ENCODE measurements at regions not wholly inside any gene's neighbourhood (a gene's known extent, or its start where the extent isn't known, plus 50 kb on each side); places are given as distances from the start of the nearest gene placed in this dataset.

DNA sequence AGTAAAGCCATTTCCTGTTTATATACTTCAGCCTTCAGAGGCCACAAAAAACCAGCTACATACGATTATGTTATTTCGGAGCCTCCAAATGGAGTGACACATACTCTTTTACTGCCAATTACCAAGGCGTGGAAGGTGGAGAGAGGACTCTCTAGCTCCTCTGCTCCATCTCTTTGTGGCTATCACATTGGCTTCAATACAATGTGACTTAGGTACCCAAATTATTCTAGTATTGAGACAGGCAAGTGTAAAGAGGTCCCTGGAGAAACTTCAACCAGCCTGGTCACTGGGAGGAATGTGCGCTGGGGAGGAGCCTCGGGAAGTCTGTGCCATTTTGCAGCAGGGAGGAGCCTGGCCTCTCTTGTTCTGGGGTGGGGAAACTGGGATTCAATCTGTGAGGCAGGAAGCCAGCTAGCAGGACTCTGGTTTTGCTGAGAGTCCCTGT is 85.8 kb upstream of the TAS2R1 start:
- TF ChIP-seq POLR2A (IDR thresholded peaks at IDR 0.05) (no peak), CTCF (IDR thresholded peaks at IDR 0.05) (no peak), POLR2AphosphoS5 (IDR thresholded peaks at IDR 0.05; ENCODE audit: insufficient read depth in 1 of 2, low read depth in 1 of 2) (no peak)
- H3K9me3 ChIP-seq = no peaks in the 10 kb centered on the region
- intact Hi-C loops (cut with DNase I) = no loop called here
- H3K27me3 ChIP-seq = no peaks in the 10 kb centered on the region
- DNase-seq (ENCODE audit: extremely low spot score in 2 of 2) = no peak
- no peaks in the 10 kb centered on the region for H3K36me3 ChIP-seq
- no peaks in the 10 kb centered on the region for H3K4me1 ChIP-seq
- H3K27ac ChIP-seq = no peak overlapping the region
- no peak overlapping the region for H3K4me3 ChIP-seq

DNA sequence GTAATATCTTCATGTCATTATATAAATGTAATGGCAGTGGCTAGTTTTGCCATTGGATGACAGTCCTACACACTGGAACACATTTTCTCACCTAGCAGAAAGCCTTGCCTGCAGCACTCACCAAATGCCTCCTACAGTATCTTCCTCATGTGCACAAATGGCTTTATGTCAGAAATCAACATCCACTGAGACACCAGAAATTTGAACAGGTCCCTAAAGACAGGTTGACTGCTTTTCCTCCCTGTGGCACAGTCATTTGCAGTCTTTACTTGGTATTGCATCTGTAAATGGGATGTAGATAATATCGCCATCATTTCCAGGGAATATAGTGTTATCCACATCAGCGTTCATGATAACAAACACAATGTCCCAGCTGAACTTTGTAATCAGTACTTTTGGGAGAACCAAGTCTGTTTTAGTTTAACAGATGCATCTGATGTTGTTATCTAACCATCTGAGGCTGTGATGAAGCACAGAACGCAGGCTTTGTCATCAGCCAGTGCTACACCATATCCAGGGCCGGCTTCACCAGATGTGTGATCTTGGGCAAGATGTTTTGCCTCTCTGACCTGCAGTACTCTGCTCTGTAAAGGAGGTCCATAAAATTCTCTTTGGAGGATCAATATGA is 83.9 kb upstream of the TAS2R1 start:
- H3K4me1 ChIP-seq = no peaks in the 10 kb centered on the region
- H3K9me3 ChIP-seq = no peaks in the 10 kb centered on the region
- no peak overlapping the region for H3K27ac ChIP-seq
- no peaks in the 10 kb centered on the region for H3K27me3 ChIP-seq
- TF ChIP-seq POLR2AphosphoS5 (IDR thresholded peaks at IDR 0.05; ENCODE audit: insufficient read depth in 1 of 2, low read depth in 1 of 2) (no peak), POLR2A (IDR thresholded peaks at IDR 0.05) (no peak), CTCF (IDR thresholded peaks at IDR 0.05) (no peak)
- H3K4me3 ChIP-seq = no peak overlapping the region
- H3K36me3 ChIP-seq = no peaks in the 10 kb centered on the region
- intact Hi-C loops (cut with DNase I) = no loop called here
- no peak for DNase-seq (ENCODE audit: extremely low spot score in 2 of 2)

- no peaks in the 10 kb centered on the region for H3K4me1 ChIP-seq
- H3K27me3 ChIP-seq = no peaks in the 10 kb centered on the region
- H3K9me3 ChIP-seq = no peaks in the 10 kb centered on the region
- intact Hi-C loops (cut with DNase I) = no loop called here
- TF ChIP-seq POLR2AphosphoS5 (IDR thresholded peaks at IDR 0.05; ENCODE audit: insufficient read depth in 1 of 2, low read depth in 1 of 2) (no peak), CTCF (IDR thresholded peaks at IDR 0.05) (no peak), POLR2A (IDR thresholded peaks at IDR 0.05) (no peak)
- no peak overlapping the region for H3K27ac ChIP-seq
- no peaks in the 10 kb centered on the region for H3K36me3 ChIP-seq
- DNase-seq (ENCODE audit: extremely low spot score in 2 of 2) = no peak
- no peak overlapping the region for H3K4me3 ChIP-seq
These were observed 83.2 kb upstream of the TAS2R1 start for GRCh38 chr5:9713356-9713755.

GRCh38 chr5:9712911-9713310 is 82.8 kb upstream of the TAS2R1 start:
- Histone ChIP-seq H3K36me3 (no peaks in the 10 kb centered on the region), H3K27ac (no peak overlapping the region), H3K4me1 (no peaks in the 10 kb centered on the region), H3K9me3 (no peaks in the 10 kb centered on the region), H3K4me3 (no peak overlapping the region), H3K27me3 (no peaks in the 10 kb centered on the region)
- TF ChIP-seq POLR2AphosphoS5 (IDR thresholded peaks at IDR 0.05; ENCODE audit: insufficient read depth in 1 of 2, low read depth in 1 of 2) (no peak), POLR2A (IDR thresholded peaks at IDR 0.05) (no peak), CTCF (IDR thresholded peaks at IDR 0.05) (no peak)
- no peak for DNase-seq (ENCODE audit: extremely low spot score in 2 of 2)
- intact Hi-C loops (cut with DNase I) = no loop called here

DNA sequence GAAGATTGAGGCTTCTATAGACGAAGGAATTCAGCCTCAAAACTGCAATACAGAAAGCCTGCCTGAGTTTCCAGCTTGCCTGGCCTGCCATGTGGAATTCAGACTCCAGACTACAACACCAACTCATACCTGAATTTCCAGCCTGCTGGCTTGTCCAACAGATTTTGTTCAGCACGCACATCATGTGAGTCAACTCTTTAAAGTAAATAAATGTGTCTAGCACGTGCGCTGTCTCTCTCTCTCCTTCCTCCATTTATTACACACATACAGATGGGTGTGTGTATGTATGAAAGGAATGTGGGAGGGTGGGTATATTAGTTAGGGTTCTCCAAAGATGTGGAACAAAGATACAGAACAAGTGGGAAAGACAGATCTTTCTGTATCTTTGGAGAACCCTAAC is 82.4 kb upstream of the TAS2R1 start:
- H3K36me3 ChIP-seq = no peaks in the 10 kb centered on the region
- no peak for TF ChIP-seq POLR2AphosphoS5 (IDR thresholded peaks at IDR 0.05; ENCODE audit: insufficient read depth in 1 of 2, low read depth in 1 of 2)
- TF ChIP-seq CTCF (IDR thresholded peaks at IDR 0.05) = no peak
- no peak for TF ChIP-seq POLR2A (IDR thresholded peaks at IDR 0.05)
- H3K27ac ChIP-seq = no peak overlapping the region
- H3K4me1 ChIP-seq = no peaks in the 10 kb centered on the region
- no peak for DNase-seq (ENCODE audit: extremely low spot score in 2 of 2)
- no peak overlapping the region for H3K4me3 ChIP-seq
- no peaks in the 10 kb centered on the region for H3K27me3 ChIP-seq
- intact Hi-C loops (cut with DNase I) = no loop called here
- H3K9me3 ChIP-seq = no peaks in the 10 kb centered on the region
